Epithelial cell of proximal tubule (primary cell): ENCODE measurements at regions not wholly inside any gene's neighbourhood (a gene's known extent, or its start where the extent isn't known, plus 50 kb on each side); places are given as distances from the start of the nearest gene placed in this dataset.

ENCODE experiments used
- DNase-seq: peaks from one replicate; pipeline ENCODE4 v3.0.0-alpha.2; 2011; ENCODE audit warnings: low read depth
- H3K4me3 ChIP-seq: 2 replicates; pipeline ENCODE4 v1.5.1; 2011; ENCODE audit warnings: low read depth, mild to moderate bottlenecking, low read length
- TF ChIP-seq, protein P1 (sequence below): conservative IDR thresholded peaks from 2 replicates; pipeline ENCODE4 v1.5.1; 2012; ENCODE audit warnings: low read depth, mild to moderate bottlenecking, low read length

DNA sequence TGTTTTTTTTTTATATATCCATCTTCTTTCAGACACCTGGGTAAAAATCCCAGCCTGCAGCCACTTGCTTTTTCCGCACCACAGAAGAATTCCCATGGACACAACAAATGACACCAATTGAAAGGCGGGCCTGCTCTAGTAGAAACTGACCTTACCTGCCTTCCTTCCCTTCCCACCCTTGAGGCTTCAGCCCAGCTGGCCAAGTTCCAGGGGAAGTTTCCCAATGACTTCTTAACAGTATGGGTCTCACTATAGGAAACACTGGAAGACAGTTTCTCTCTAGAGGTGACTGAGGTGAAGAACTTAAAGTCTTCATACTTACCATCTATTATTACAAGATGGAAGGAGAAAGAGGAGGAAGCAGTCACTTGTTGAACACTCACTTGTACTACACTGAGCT lies 714.2 kb upstream of the NR2F2 start:
- H3K4me3 ChIP-seq = no peak overlapping the region
- TF ChIP-seq, protein P1, sequence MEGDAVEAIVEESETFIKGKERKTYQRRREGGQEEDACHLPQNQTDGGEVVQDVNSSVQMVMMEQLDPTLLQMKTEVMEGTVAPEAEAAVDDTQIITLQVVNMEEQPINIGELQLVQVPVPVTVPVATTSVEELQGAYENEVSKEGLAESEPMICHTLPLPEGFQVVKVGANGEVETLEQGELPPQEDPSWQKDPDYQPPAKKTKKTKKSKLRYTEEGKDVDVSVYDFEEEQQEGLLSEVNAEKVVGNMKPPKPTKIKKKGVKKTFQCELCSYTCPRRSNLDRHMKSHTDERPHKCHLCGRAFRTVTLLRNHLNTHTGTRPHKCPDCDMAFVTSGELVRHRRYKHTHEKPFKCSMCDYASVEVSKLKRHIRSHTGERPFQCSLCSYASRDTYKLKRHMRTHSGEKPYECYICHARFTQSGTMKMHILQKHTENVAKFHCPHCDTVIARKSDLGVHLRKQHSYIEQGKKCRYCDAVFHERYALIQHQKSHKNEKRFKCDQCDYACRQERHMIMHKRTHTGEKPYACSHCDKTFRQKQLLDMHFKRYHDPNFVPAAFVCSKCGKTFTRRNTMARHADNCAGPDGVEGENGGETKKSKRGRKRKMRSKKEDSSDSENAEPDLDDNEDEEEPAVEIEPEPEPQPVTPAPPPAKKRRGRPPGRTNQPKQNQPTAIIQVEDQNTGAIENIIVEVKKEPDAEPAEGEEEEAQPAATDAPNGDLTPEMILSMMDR = no peak
- no peak for DNase-seq

DNA sequence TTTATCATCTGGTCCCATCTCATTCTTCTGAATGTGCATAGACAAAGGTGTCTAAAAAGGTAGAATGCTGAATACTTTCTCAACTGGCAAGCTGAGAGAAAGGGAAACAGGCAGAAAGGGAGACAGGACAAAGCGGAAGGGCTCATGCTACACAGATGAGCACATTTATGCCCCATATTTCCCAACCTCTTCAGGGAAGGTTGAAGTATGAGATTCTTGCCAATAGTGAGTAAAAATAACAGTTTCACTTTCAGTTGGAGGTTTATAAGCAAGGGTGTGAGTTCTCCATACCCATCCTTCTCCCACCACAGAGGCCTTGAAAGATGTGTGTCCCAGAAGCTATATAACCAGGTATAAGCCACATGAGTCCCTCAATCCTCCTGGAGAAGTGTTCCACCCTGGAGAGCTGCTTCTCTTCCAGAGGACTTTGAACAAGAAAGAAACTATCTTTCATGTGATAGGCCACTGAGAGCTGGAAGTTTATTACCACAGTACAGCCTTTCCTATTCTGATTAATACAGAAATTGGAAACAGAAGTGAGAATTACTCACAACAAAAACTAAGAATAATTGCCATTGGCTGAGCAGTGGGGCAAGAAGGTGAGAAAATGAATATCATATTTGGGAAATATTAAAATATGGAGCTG lies 709.4 kb upstream of the NR2F2 start:
- no peak for DNase-seq
- H3K4me3 ChIP-seq = no peak overlapping the region
- TF ChIP-seq, protein P1 = no peak

GRCh38 chr15:95622843-95623242 lies 707.7 kb upstream of the NR2F2 start:
- H3K4me3 ChIP-seq = no peak overlapping the region
- TF ChIP-seq, protein P1 = no peak
- DNase-seq = no peak

DNA sequence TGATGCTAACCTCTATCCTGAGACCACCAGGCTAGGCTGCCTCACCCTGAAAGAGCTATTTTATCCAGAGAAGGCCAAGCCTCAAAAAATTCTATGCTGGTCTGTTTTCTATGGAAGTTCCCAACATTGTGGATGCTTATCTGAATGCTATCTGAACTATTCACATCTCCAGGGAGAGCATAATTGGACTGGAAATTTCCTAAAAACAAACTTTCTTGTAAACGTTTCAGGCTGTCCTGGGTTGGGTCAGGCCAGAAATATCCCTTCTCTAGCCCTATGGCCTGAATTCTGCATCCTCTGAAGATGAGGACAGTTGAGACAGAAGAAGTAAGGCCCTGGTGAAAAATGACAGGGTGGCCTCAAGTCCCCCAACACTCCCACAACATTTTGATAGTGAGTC lies 706.4 kb upstream of the NR2F2 start:
- no peak overlapping the region for H3K4me3 ChIP-seq
- TF ChIP-seq, protein P1 = no peak
- no peak for DNase-seq

GRCh38 chr15:95624616-95625361 lies 705.7 kb upstream of the NR2F2 start:
- TF ChIP-seq, protein P1 = no peak
- DNase-seq = no peak
- H3K4me3 ChIP-seq = no peak overlapping the region

DNA sequence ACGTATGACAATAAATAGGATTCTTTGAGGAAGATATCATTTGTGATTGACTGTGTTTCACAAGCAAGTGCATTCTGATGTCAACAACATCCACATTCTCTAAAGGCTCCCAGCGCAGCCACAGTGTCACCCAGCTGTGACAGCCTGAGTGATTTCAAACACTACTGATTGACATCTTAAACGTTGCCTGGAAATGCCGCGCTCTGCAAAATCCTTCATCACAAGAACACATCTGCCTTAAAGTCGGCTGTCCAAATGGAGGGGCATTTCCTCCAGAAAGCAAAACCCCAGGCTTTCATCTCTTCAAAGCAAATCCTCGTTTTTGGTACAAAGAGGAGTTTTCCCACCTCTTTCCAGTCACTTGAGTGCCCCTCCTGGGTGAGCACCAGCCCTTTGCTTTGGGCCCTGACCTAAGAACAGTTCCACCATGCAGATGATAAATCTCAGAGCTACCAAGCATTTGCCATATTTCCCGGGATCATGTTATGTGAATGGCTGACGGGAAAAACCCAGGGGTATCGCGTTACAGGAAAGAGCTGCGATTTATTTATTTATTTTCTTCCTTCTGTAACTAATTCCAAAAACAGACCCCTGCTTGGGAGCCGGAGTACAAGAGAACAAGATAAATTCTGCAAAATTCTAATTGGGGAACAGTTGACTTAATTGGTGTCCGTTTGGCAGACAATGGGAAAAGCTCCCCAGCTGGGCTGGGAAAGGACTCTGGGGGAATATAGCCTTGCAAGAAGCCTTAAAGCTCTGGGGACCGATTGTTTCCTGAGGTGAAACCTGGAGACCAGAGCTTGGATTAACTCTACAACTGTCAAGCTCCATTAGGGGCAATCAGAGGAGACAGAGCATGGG lies 703.8 kb upstream of the NR2F2 start:
- DNase-seq = no peak
- TF ChIP-seq, protein P1 = no peak
- H3K4me3 ChIP-seq = no peak overlapping the region
